WI38 (cell line): ENCODE measurements at regions not wholly inside any gene's neighbourhood (a gene's known extent, or its start where the extent isn't known, plus 50 kb on each side); places are given as distances from the start of the nearest gene placed in this dataset.

Experiments used
- H3K4me3 ChIP-seq: 2 replicates; pipeline ENCODE4 v1.5.1; 2011; ENCODE audit warnings: low read depth, mild to moderate bottlenecking, control low read depth, low read length
- CTCF ChIP-seq: IDR thresholded peaks from 2 replicates; pipeline ENCODE4 v1.5.1; 2012; ENCODE audit warnings: low read depth, mild to moderate bottlenecking, control low read depth, low read length

- no peak overlapping the region for H3K4me3 ChIP-seq
- TF ChIP-seq CTCF = no peak
Observed at GRCh38 chr10:131724169-131724545, 176.7 kb upstream of the PPP2R2D start.

GRCh38 chr10:131724891-131725580 lies 175.8 kb upstream of the PPP2R2D start:
- no peak overlapping the region for H3K4me3 ChIP-seq
- no peak for TF ChIP-seq CTCF

- no peak for TF ChIP-seq CTCF
- H3K4me3 ChIP-seq = no peak overlapping the region
Observed at GRCh38 chr10:131725581-131726069, 175.2 kb upstream of the PPP2R2D start.

GRCh38 chr10:131726076-131726880 lies 174.5 kb upstream of the PPP2R2D start:
- no peak for TF ChIP-seq CTCF
- H3K4me3 ChIP-seq = no peak overlapping the region

- H3K4me3 ChIP-seq = no peak overlapping the region
- no peak for TF ChIP-seq CTCF
Observed at GRCh38 chr10:131726967-131727366, 173.8 kb upstream of the PPP2R2D start.

- TF ChIP-seq CTCF = no peak
- no peak overlapping the region for H3K4me3 ChIP-seq
Observed at GRCh38 chr10:131727560-131727959, 173.2 kb upstream of the PPP2R2D start.
